Natural killer cell treated with Interleukin-12 subunit alpha and Interleukin-12 subunit beta and Interleukin-15 and Interleukin-18, amount 100 ng/mL, for 72 hours (primary cell): ENCODE measurements at regions not wholly inside any gene's neighbourhood (a gene's known extent, or its start where the extent isn't known, plus 50 kb on each side); places are given as distances from the start of the nearest gene placed in this dataset.

Experiments used
- ATAC-seq, 2 donors: fragments of 150-1000 bp; cut with Tn5 transposase in 1 of 2; sonication (Bioruptor Pico), chemical (Tn5 transposase) in 1 of 2; 2 replicates each; pipeline ENCODE4 v1.10.0; 2021
- DNase-seq: peaks from one replicate; pipeline ENCODE4 v3.0.0; 2022; ENCODE audit warnings: low spot score
- H3K27ac Mint-ChIP-seq, 2 donors: 1 replicate in 1 of 2; 2 replicates in 1 of 2; pipeline ENCODE4 v1.8.0; 2022; ENCODE audit warnings: mixed read lengths in 2 of 2, mild to moderate bottlenecking in 1 of 2, moderate library complexity in 1 of 2
- H3K27me3 Mint-ChIP-seq, 2 donors: 1 replicate in 1 of 2; 2 replicates in 1 of 2; pipeline ENCODE4 v1.8.0; 2022; ENCODE audit warnings: mixed read lengths in 2 of 2
- H3K36me3 Mint-ChIP-seq: one replicate; pipeline ENCODE4 v1.8.0; 2022; ENCODE audit warnings: mixed read lengths
- H3K4me1 Mint-ChIP-seq, 2 donors: 1 replicate in 1 of 2; 2 replicates in 1 of 2; pipeline ENCODE4 v1.8.0; 2022; ENCODE audit warnings: low read depth in 2 of 2, mixed read lengths in 2 of 2, mild to moderate bottlenecking in 1 of 2
- H3K4me3 Mint-ChIP-seq: one replicate; pipeline ENCODE4 v1.8.0; 2022; ENCODE audit warnings: mixed read lengths
- H3K9me3 Mint-ChIP-seq: 2 replicates; pipeline ENCODE4 v1.8.0; 2022; ENCODE audit warnings: mixed read lengths

GRCh38 chr1:110285316-110285715 is 53.9 kb upstream of the RBM15 start:
- no peaks in the 10 kb centered on the region for H3K36me3 Mint-ChIP-seq
- H3K4me3 Mint-ChIP-seq: no peak overlapping the region
- no peaks in the 10 kb centered on the region for H3K4me1 Mint-ChIP-seq
- H3K9me3 Mint-ChIP-seq: no peaks in the 10 kb centered on the region
- no peak for DNase-seq
- H3K27ac Mint-ChIP-seq: no peak overlapping the region
- no peaks in the 10 kb centered on the region for H3K27me3 Mint-ChIP-seq
- no peak for ATAC-seq

- H3K4me1 Mint-ChIP-seq: no peaks in the 10 kb centered on the region
- no peak overlapping the region for H3K27ac Mint-ChIP-seq
- H3K4me3 Mint-ChIP-seq: no peak overlapping the region
- no peaks in the 10 kb centered on the region for H3K36me3 Mint-ChIP-seq
- no peaks in the 10 kb centered on the region for H3K9me3 Mint-ChIP-seq
- no peak for DNase-seq
- H3K27me3 Mint-ChIP-seq: no peaks in the 10 kb centered on the region
- ATAC-seq: no peak
Observed at GRCh38 chr1:110286564-110286963, 52.6 kb upstream of the RBM15 start.

- Mint-ChIP-seq H3K36me3 (no peaks in the 10 kb centered on the region), H3K27ac (no peak overlapping the region), H3K4me1 (no peaks in the 10 kb centered on the region)
Observed at GRCh38 chr1:110288111-110288510, 51.1 kb upstream of the RBM15 start.

More at GRCh38 chr1:110288111-110288510, 51.1 kb upstream of the RBM15 start:
- Mint-ChIP-seq H3K27me3 (no peaks in the 10 kb centered on the region), H3K9me3 (no peaks in the 10 kb centered on the region), H3K4me3 (no peak overlapping the region)
- ATAC-seq (no peak), DNase-seq (no peak)
